Common myeloid progenitor, CD34-positive (primary cell): ENCODE measurements at regions not wholly inside any gene's neighbourhood (a gene's known extent, or its start where the extent isn't known, plus 50 kb on each side); places are given as distances from the start of the nearest gene placed in this dataset.
"Not testable (repeated sequence)": the region's sequence is repeated elsewhere in the genome, so short reads cannot be mapped to it uniquely, and the experiment has no call there.

Experiments used
- CTCF ChIA-PET: fragments of 350-600 bp; sonication (Branson Sonifier 250); formaldehyde crosslinking; loops from one replicate; lab custom pipeline; 2021; ENCODE audit warnings: antibody characterized with exemption; lab: Charles Lee
- POLR2A ChIA-PET: fragments of 350-600 bp; sonication (Branson Sonifier 250); formaldehyde crosslinking; loops from one replicate; lab custom pipeline; 2021; ENCODE audit warnings: antibody characterized with exemption; lab: Charles Lee
- DNase-seq, 3 donors: peaks; one replicate each; pipeline versions ENCODE4 v3.0.0 to v3.0.0-alpha.2; 2013
- H3K27ac ChIP-seq, 2 experiments: 1 replicate in 1 of 2; 2 replicates in 1 of 2; pipeline ENCODE4 v1.7.0; 2013; ENCODE audit warnings: inconsistent platforms in 2 of 2, low read length in 2 of 2, mild to moderate bottlenecking in 2 of 2, low read depth in 1 of 2, moderate library complexity in 1 of 2; ENCODE audit not compliant: severe bottlenecking in 2 of 2, insufficient read depth in 1 of 2, poor library complexity in 1 of 2
- H3K27me3 ChIP-seq, 5 experiments: replicated peaks in 2 of 5; 1 replicate in 3 of 5; 2 replicates in 2 of 5; pipeline versions ENCODE4 v1.6.1 to v1.7.0; 2013; ENCODE audit warnings: low read length in 4 of 5, mild to moderate bottlenecking in 2 of 5, moderate library complexity in 2 of 5, inconsistent platforms in 1 of 5; ENCODE audit not compliant: insufficient read depth in 5 of 5, control insufficient read depth in 4 of 5
- H3K36me3 ChIP-seq, 4 experiments: 1 replicate in 2 of 4; 2 replicates in 2 of 4; pipeline versions ENCODE4 v1.6.1 to v1.7.0; 2013; ENCODE audit warnings: low read length in 3 of 4, control low read depth in 1 of 4, mild to moderate bottlenecking in 1 of 4; ENCODE audit not compliant: control insufficient read depth in 4 of 4, insufficient read depth in 4 of 4
- H3K4me1 ChIP-seq, 4 experiments: 1 replicate in 3 of 4; 2 replicates in 1 of 4; pipeline versions ENCODE4 v1.6.1 to v1.7.1; 2013; ENCODE audit warnings: low read length in 3 of 4, mild to moderate bottlenecking in 3 of 4, control low read depth in 1 of 4, inconsistent platforms in 1 of 4, moderate library complexity in 1 of 4; ENCODE audit not compliant: control insufficient read depth in 4 of 4, insufficient read depth in 4 of 4; ENCODE audit errors: control extremely low read depth in 1 of 4
- H3K4me3 ChIP-seq, 7 experiments: 1 replicate in 4 of 7; 2 replicates in 3 of 7; pipeline versions ENCODE4 v1.5.1 to v1.7.0; 2013; ENCODE audit warnings: mild to moderate bottlenecking in 7 of 7, low read length in 6 of 7, moderate library complexity in 6 of 7, inconsistent platforms in 2 of 7, low read depth in 2 of 7, control low read depth in 1 of 7; ENCODE audit not compliant: insufficient read depth in 4 of 7, control insufficient read depth in 1 of 7; ENCODE audit errors: extremely low read depth in 1 of 7
- H3K9me3 ChIP-seq, 5 experiments: 1 replicate in 4 of 5; 2 replicates in 1 of 5; pipeline versions ENCODE4 v1.6.1 to v1.7.1; 2013; ENCODE audit warnings: low read length in 4 of 5, mild to moderate bottlenecking in 2 of 5, inconsistent platforms in 1 of 5, low read depth in 1 of 5, moderate library complexity in 1 of 5; ENCODE audit not compliant: control insufficient read depth in 4 of 5, insufficient read depth in 2 of 5; ENCODE audit errors: control extremely low read depth in 1 of 5
- WGBS: methylation state at CpG from one replicate; pipeline ENCODE4 v1.1.5; 2013; ENCODE audit not compliant: insufficient coverage; 5-methylcytosine and 5-hydroxymethylcytosine counted together

GRCh38 chr7:32790766-32791430 is 100.7 kb downstream of the KBTBD2 start:
- H3K27me3 ChIP-seq, POLR2A ChIA-PET, H3K27ac ChIP-seq, H3K36me3 ChIP-seq, DNase-seq, H3K4me3 ChIP-seq, H3K4me1 ChIP-seq, CTCF ChIA-PET, H3K9me3 ChIP-seq: not testable (repeated sequence)
- WGBS: 100% methylated on average over 5 of the region's 7 CpGs

DNA sequence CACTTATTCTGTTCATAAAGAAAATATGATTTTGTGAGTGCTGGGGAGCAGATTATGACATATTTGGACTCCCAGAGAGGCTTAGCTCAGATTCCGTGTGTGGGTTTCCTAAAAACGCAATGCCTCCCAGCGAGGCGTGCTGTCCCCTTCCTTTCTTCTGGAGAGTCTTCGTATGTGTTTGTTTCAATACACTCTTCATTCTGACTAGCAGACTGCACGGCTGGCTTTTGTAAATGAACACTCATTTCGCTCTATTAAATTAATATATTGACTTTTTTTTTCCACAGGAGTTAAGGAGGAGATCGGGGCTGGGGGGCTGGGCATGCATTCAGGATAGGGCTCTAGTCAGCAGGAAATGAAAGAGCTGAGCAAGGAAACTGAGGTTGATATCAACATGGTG is 102.3 kb downstream of the KBTBD2 start:
- POLR2A ChIA-PET, H3K36me3 ChIP-seq, H3K27ac ChIP-seq, H3K27me3 ChIP-seq, CTCF ChIA-PET, H3K4me1 ChIP-seq, H3K4me3 ChIP-seq, H3K9me3 ChIP-seq, DNase-seq: not testable (repeated sequence)
- WGBS: 96% methylated on average over 5 of the region's 8 CpGs

- H3K27ac ChIP-seq, H3K4me3 ChIP-seq, H3K27me3 ChIP-seq, POLR2A ChIA-PET, H3K9me3 ChIP-seq, CTCF ChIA-PET, DNase-seq, H3K4me1 ChIP-seq, H3K36me3 ChIP-seq: not testable (repeated sequence)
- 100% methylated on average over 1 of the region's 2 CpGs for WGBS
Measured at GRCh38 chr7:32788174-32788573, 103.4 kb downstream of the KBTBD2 start.

DNA sequence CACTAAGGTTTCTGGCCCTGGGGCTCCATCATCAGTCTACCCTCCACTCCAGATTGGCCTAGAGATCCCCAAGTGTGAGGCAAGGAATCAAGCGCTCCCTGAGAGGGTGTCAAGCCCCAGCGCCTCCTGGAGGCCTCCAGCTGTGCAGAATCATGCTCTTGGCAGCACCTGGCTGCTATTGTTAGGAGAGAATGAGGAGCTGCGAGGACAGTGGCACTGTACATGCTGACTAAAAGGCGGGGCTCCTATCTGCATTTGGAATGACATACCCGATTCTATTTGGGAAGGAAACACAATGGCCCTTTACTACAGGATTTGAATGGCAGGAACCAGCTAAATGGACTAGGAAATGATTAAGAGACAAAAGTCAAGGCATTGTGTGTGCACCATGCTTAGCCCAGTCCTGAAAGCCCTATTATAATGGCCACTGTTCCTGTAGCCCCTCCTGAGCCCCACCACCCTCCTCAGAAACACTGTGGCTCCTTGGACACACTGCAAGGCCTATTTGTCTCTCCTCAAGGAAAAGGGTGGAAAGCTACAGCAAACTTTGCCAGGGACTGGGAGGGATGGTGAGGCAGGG is 106.1 kb downstream of the KBTBD2 start:
- DNase-seq, H3K36me3 ChIP-seq, H3K27me3 ChIP-seq, H3K4me3 ChIP-seq, H3K4me1 ChIP-seq, H3K27ac ChIP-seq, POLR2A ChIA-PET, H3K9me3 ChIP-seq: not testable (repeated sequence)
- WGBS: 96% methylated on average over 3 of the region's 5 CpGs
- CTCF ChIA-PET: interaction anchor here (1.5 kb wide), 1 partner anchor 324 kb away, joined by 3 read pairs; no protein-coding TSS in a partner anchor

- CTCF ChIA-PET, H3K9me3 ChIP-seq, H3K4me3 ChIP-seq, DNase-seq, H3K36me3 ChIP-seq, H3K27me3 ChIP-seq, H3K27ac ChIP-seq, POLR2A ChIA-PET, H3K4me1 ChIP-seq: not testable (repeated sequence)
- no CpG with 5 or more reads among the region's 1 CpG for WGBS
Measured at GRCh38 chr7:32779895-32780294, 111.7 kb downstream of the KBTBD2 start.

GRCh38 chr7:32779167-32779566 is 112.4 kb downstream of the KBTBD2 start:
- WGBS: 88% methylated on average over 1 of the region's 1 CpG
- Histone ChIP-seq H3K4me3 (no peak overlapping the region), H3K36me3 (no peaks in the 10 kb centered on the region), H3K4me1 (no peaks in the 10 kb centered on the region), H3K9me3 (no peaks in the 10 kb centered on the region), H3K27me3 (no peaks in the 10 kb centered on the region), H3K27ac (no peak overlapping the region)
- DNase-seq: no peak
- ChIA-PET CTCF (no interaction called here), POLR2A (no interaction called here)

GRCh38 chr7:32777041-32777666 is 114.4 kb downstream of the KBTBD2 start:
- H3K27me3 ChIP-seq, POLR2A ChIA-PET, H3K4me3 ChIP-seq, H3K36me3 ChIP-seq, CTCF ChIA-PET, H3K9me3 ChIP-seq, H3K4me1 ChIP-seq, H3K27ac ChIP-seq, DNase-seq: not testable (repeated sequence)
- WGBS: no CpG with 5 or more reads among the region's 4 CpGs
